Heart left ventricle (tissue), 13 donors: ENCODE measurements at regions not wholly inside any gene's neighbourhood (a gene's known extent, or its start where the extent isn't known, plus 50 kb on each side); places are given as distances from the start of the nearest gene placed in this dataset.

Source experiments
- POLR2A ChIP-seq, 2 donors: fragments of 450-650 bp; IDR thresholded peaks; one replicate each; pipeline ENCODE4 v1.6.1; 2017; ENCODE audit warnings: antibody characterized with exemption in 2 of 2, mild to moderate bottlenecking in 2 of 2, moderate library complexity in 2 of 2
- TF ChIP-seq, protein P1 (sequence below), 12 donors: fragments of 200-600 bp; sonication (generic) in 4 of 12; IDR thresholded peaks; one replicate each; pipeline versions ENCODE4 v1.5.0 to v1.8.0; 2018 to 2022; ENCODE audit warnings: antibody characterized with exemption in 12 of 12, mild to moderate bottlenecking in 5 of 12
- donor health status: ischemic (EF 13 %, LVEDD 7.1; RV severe dilation, severe dysfunction).
- donor health status: DM: no; HTN: yes; CAD: no.
- donor health status: DM: no; HTN: no; CAD: no.
- donor health status: ischemic (EF 25% LVEDD 6.9; RV normal size, moderate dysfunction).
- donor health status: ischemic (EF 25% LVEDD 5.7; RV mildly dilated, moderate dysfunction).
- donor health status: ischemic (EF 35%, LVEDD 5.7; RV mildly dilated, moderate dysfunction).
- donor health status: nonischemic (EF 11% LVEDD 7.7; RV severe dilation, severe dysfunction).
- donor health status: DM: yes; HTN: yes; CAD: no.
- donor health status: PGD.
- donor health status: ischemic (EF 29% LVEDD 5.4; RV normal size, mild dysfunction).
- donor health status: nonischemic (EF 23%, LVEDD 6.1; RV moderate dilation, normal function).

- TF ChIP-seq, protein P1, sequence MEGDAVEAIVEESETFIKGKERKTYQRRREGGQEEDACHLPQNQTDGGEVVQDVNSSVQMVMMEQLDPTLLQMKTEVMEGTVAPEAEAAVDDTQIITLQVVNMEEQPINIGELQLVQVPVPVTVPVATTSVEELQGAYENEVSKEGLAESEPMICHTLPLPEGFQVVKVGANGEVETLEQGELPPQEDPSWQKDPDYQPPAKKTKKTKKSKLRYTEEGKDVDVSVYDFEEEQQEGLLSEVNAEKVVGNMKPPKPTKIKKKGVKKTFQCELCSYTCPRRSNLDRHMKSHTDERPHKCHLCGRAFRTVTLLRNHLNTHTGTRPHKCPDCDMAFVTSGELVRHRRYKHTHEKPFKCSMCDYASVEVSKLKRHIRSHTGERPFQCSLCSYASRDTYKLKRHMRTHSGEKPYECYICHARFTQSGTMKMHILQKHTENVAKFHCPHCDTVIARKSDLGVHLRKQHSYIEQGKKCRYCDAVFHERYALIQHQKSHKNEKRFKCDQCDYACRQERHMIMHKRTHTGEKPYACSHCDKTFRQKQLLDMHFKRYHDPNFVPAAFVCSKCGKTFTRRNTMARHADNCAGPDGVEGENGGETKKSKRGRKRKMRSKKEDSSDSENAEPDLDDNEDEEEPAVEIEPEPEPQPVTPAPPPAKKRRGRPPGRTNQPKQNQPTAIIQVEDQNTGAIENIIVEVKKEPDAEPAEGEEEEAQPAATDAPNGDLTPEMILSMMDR (IDR thresholded peaks at IDR 0.05) = no peak
- TF ChIP-seq POLR2A (IDR thresholded peaks at IDR 0.05) = no peak
Observed at GRCh38 chr6:79330704-79331103, 96.2 kb upstream of the HMGN3 start.
